Hematopoietic multipotent progenitor cell treated with erythropoietin and hydrocortisone succinate and interleukin-3 and kit ligand, for 6 days (in vitro differentiated cells): ENCODE measurements at regions not wholly inside any gene's neighbourhood (a gene's known extent, or its start where the extent isn't known, plus 50 kb on each side); places are given as distances from the start of the nearest gene placed in this dataset.
"Not testable (repeated sequence)": the region's sequence is repeated elsewhere in the genome, so short reads cannot be mapped to it uniquely, and the experiment has no call there.

ENCODE experiments used
- DNase-seq: peaks from one replicate; pipeline ENCODE4 v3.0.0-alpha.2; 2015

GRCh38 chr6:167550941-167551627 lies 226.2 kb downstream of the TTLL2 start:
- DNase-seq = no peak

- DNase-seq = no peak
These were observed 226.9 kb downstream of the TTLL2 start for GRCh38 chr6:167551628-167552257.

GRCh38 chr6:167552258-167552630 lies 227.4 kb downstream of the TTLL2 start:
- no peak for DNase-seq

GRCh38 chr6:167552961-167553735 lies 228.3 kb downstream of the TTLL2 start:
- no peak for DNase-seq

- DNase-seq = no peak
These were observed 228.8 kb downstream of the TTLL2 start for GRCh38 chr6:167553736-167554119.

- no peak for DNase-seq
These were observed 230.0 kb downstream of the TTLL2 start for GRCh38 chr6:167554854-167555253.

GRCh38 chr6:167555836-167556235 lies 230.9 kb downstream of the TTLL2 start:
- no peak for DNase-seq

GRCh38 chr6:167557675-167558074 lies 232.8 kb downstream of the TTLL2 start:
- no peak for DNase-seq

- DNase-seq = no peak
These were observed 233.6 kb downstream of the TTLL2 start for GRCh38 chr6:167558246-167559177.

GRCh38 chr6:167559675-167560479 lies 235.0 kb downstream of the TTLL2 start:
- no peak for DNase-seq

GRCh38 chr6:167560673-167561569 lies 236.0 kb downstream of the TTLL2 start:
- no peak for DNase-seq

- not testable (repeated sequence) for DNase-seq
These were observed 238.0 kb downstream of the TTLL2 start for GRCh38 chr6:167562862-167563261.

GRCh38 chr6:167564416-167565250 lies 239.7 kb downstream of the TTLL2 start:
- DNase-seq = no peak

GRCh38 chr6:167565388-167565787 lies 240.5 kb downstream of the TTLL2 start:
- no peak for DNase-seq

GRCh38 chr6:167565884-167566599 lies 241.2 kb downstream of the TTLL2 start:
- DNase-seq = peak; percentile 3

- DNase-seq = no peak
These were observed 241.8 kb downstream of the TTLL2 start for GRCh38 chr6:167566711-167567141.

- no peak for DNase-seq
These were observed 242.5 kb downstream of the TTLL2 start for GRCh38 chr6:167567142-167568033.

- no peak for DNase-seq
These were observed 243.6 kb downstream of the TTLL2 start for GRCh38 chr6:167568407-167569024.
